MM.1S (cell line): ENCODE measurements at regions not wholly inside any gene's neighbourhood (a gene's known extent, or its start where the extent isn't known, plus 50 kb on each side); places are given as distances from the start of the nearest gene placed in this dataset.
A peak's percentile ranks its signal among the peaks of the same experiment; 100 is the strongest.

Experiments used
- DNase-seq: peaks from one replicate; pipeline ENCODE4 v3.0.0-alpha.2; 2015
- H2AFZ ChIP-seq: fragments of 300-600 bp; sonication (generic); 2 replicates; pipeline ENCODE4 v1.6.0; 2016; ENCODE audit warnings: antibody characterized with exemption, low read length
- H3F3A ChIP-seq: fragments of 300-600 bp; sonication (generic); 2 replicates; pipeline ENCODE4 v1.6.1; 2016; ENCODE audit warnings: mild to moderate bottlenecking, antibody characterized with exemption, low read length, moderate library complexity, mixed read lengths; ENCODE audit not compliant: insufficient read depth
- H3K27ac ChIP-seq: fragments of 300-600 bp; sonication (generic); 2 replicates; pipeline ENCODE4 v1.5.1; 2016; ENCODE audit warnings: mild to moderate bottlenecking, low read length
- H3K27me3 ChIP-seq: fragments of 300-600 bp; sonication (generic); replicated peaks from 2 replicates; pipeline ENCODE4 v1.6.0; 2016; ENCODE audit warnings: low read length; ENCODE audit not compliant: insufficient read depth
- H3K36me3 ChIP-seq: fragments of 300-600 bp; sonication (generic); replicated peaks from 2 replicates; pipeline ENCODE4 v1.6.1; 2016; ENCODE audit warnings: mild to moderate bottlenecking, low read length, mixed read lengths; ENCODE audit not compliant: insufficient read depth
- H3K4me1 ChIP-seq: fragments of 300-600 bp; sonication (generic); 2 replicates; pipeline ENCODE4 v1.6.1; 2016; ENCODE audit warnings: low read length, mixed read lengths
- H3K4me2 ChIP-seq: fragments of 300-600 bp; sonication (generic); 2 replicates; pipeline ENCODE4 v1.6.0; 2016; ENCODE audit warnings: low read depth, low read length
- H3K4me3 ChIP-seq: fragments of 300-600 bp; sonication (generic); 2 replicates; pipeline ENCODE4 v1.5.1; 2016; ENCODE audit warnings: low read length, mixed read lengths
- H3K79me2 ChIP-seq: fragments of 300-600 bp; sonication (generic); 2 replicates; pipeline ENCODE4 v1.6.1; 2016; ENCODE audit warnings: mixed run types, low read length, mixed read lengths
- H3K9ac ChIP-seq: fragments of 300-600 bp; sonication (generic); 2 replicates; pipeline ENCODE4 v1.6.1; 2016; ENCODE audit warnings: low read length, mixed read lengths
- H3K9me2 ChIP-seq: fragments of 300-600 bp; sonication (generic); replicated peaks from 2 replicates; pipeline ENCODE4 v1.6.1; 2016; ENCODE audit warnings: mild to moderate bottlenecking, low read length, mixed read lengths; ENCODE audit not compliant: insufficient read depth
- H3K9me3 ChIP-seq: fragments of 300-600 bp; sonication (generic); replicated peaks from 2 replicates; pipeline ENCODE4 v1.6.1; 2016; ENCODE audit warnings: mild to moderate bottlenecking, low read length, mixed read lengths; ENCODE audit not compliant: insufficient read depth
- H4K20me1 ChIP-seq: fragments of 300-600 bp; sonication (generic); 2 replicates; pipeline ENCODE4 v1.6.1; 2016; ENCODE audit warnings: mild to moderate bottlenecking, low read length, moderate library complexity, mixed read lengths; ENCODE audit not compliant: insufficient read depth
- EZH2 ChIP-seq: fragments of 300-600 bp; sonication (generic); optimal IDR thresholded peaks from 2 replicates; pipeline ENCODE3; 2017; ENCODE audit warnings: low read depth, mild to moderate bottlenecking, antibody characterized with exemption, low read length, mixed read lengths
- EZH2phosphoT487 ChIP-seq: fragments of 300-600 bp; sonication (generic); IDR thresholded peaks from 2 replicates; pipeline ENCODE4 v1.6.1; 2018; ENCODE audit warnings: antibody characterized with exemption, low read length
- TF ChIP-seq, protein P1 (sequence below): fragments of 300-600 bp; sonication (generic); IDR thresholded peaks from 2 replicates; pipeline ENCODE4 v1.5.1; 2016; ENCODE audit warnings: antibody characterized with exemption, low read length, mixed read lengths

DNA sequence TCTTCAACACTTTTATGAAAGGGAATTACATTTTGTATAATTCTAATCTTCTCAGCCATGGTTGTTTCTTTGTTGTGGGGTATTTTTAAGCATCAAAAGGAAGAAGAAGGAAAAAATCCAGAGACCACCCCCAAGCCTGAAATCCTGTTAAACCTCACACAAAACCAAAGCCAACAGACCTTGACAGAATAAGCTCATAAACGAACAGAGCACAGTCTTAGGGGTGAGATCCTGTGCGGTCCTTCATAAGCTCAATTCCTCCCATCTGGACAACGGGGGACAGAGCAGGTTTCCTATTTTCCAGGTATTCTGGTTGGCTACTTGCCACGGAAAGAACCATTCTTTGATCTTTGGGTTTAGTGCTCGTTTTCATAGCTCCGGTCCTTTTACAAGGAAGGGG is 151.3 kb upstream of the SULF2 start:
- H3F3A ChIP-seq = no peaks in the 10 kb centered on the region
- H3K4me3 ChIP-seq = no peak overlapping the region
- H2AFZ ChIP-seq = no peak overlapping the region
- no peaks in the 10 kb centered on the region for H3K27me3 ChIP-seq
- TF ChIP-seq EZH2phosphoT487 (no peak), EZH2 (no peak)
- TF ChIP-seq, protein P1, sequence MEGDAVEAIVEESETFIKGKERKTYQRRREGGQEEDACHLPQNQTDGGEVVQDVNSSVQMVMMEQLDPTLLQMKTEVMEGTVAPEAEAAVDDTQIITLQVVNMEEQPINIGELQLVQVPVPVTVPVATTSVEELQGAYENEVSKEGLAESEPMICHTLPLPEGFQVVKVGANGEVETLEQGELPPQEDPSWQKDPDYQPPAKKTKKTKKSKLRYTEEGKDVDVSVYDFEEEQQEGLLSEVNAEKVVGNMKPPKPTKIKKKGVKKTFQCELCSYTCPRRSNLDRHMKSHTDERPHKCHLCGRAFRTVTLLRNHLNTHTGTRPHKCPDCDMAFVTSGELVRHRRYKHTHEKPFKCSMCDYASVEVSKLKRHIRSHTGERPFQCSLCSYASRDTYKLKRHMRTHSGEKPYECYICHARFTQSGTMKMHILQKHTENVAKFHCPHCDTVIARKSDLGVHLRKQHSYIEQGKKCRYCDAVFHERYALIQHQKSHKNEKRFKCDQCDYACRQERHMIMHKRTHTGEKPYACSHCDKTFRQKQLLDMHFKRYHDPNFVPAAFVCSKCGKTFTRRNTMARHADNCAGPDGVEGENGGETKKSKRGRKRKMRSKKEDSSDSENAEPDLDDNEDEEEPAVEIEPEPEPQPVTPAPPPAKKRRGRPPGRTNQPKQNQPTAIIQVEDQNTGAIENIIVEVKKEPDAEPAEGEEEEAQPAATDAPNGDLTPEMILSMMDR = no peak
- H3K9me2 ChIP-seq = no peaks in the 10 kb centered on the region
- H3K27ac ChIP-seq = no peak overlapping the region
- H3K9ac ChIP-seq = no peak overlapping the region
- no peaks in the 10 kb centered on the region for H4K20me1 ChIP-seq
- H3K79me2 ChIP-seq = no peaks in the 10 kb centered on the region
- H3K4me1 ChIP-seq = peaks cover 8% of the 10 kb centered on the region
- no peaks in the 10 kb centered on the region for H3K36me3 ChIP-seq
- no peak overlapping the region for H3K4me2 ChIP-seq
- no peaks in the 10 kb centered on the region for H3K9me3 ChIP-seq
- no peak for DNase-seq

DNA sequence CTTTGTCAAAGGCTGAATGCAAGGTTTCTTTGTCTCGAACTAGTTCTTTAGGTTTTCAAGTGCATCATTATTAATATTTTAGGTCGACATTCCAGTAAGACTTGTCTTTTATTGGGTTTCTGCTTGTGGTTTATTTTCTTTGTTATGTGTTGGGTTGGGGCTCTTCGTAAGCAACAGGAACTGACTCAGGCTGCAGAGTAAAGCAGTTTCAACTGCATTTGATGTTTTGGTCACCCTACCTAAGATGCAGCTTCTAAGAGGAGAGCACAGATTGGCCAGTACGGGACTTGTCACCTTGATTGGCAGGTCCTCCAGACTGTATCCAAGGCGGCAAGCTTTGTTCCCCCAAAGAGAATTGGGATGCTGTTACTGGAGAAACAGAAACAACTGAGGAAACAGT is 149.5 kb upstream of the SULF2 start:
- Histone ChIP-seq H3K4me3 (no peak overlapping the region), H3K27ac (peak overlapping the region; percentile 4; the same call in 1 of the 2 replicates)

DNA sequence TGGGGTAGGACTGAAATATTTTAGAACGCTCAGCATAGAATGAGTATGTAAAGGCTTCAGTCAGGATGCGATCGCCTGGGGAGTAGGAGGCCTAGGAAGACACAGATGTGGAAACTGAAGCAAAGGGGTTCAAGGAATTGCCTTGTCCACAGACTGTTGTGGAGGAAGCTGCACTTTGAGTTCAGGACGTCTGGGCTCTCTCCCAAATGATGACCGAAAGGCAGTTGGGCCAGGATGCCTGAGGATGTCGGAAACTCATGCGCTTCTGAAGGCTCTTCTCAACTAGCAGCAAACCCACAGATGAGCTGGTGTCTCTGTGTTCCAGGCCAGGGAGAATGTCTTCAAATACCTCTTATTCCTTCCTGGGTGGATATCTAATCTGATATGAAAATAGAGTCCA is 146.2 kb upstream of the SULF2 start:
- H3K9me2 ChIP-seq = no peaks in the 10 kb centered on the region
- DNase-seq = no peak

More for the DNA sequence above, 149.5 kb upstream of the SULF2 start:
- no peaks in the 10 kb centered on the region for H3K79me2 ChIP-seq
- no peaks in the 10 kb centered on the region for H3K36me3 ChIP-seq
- H2AFZ ChIP-seq = no peak overlapping the region
- peak; percentile 63 for DNase-seq
- H3K9ac ChIP-seq = no peak overlapping the region
- H3K27me3 ChIP-seq = no peaks in the 10 kb centered on the region
- no peaks in the 10 kb centered on the region for H3F3A ChIP-seq
- peaks cover 8% of the 10 kb centered on the region for H3K4me1 ChIP-seq
- no peaks in the 10 kb centered on the region for H3K9me3 ChIP-seq
- no peaks in the 10 kb centered on the region for H3K9me2 ChIP-seq
- TF ChIP-seq EZH2 (no peak), EZH2phosphoT487 (no peak)
- TF ChIP-seq, protein P1 = no peak
- H4K20me1 ChIP-seq = no peaks in the 10 kb centered on the region
- peak overlapping the region; percentile 30; the same call in 1 of the 2 replicates for H3K4me2 ChIP-seq

More for the DNA sequence above, 146.2 kb upstream of the SULF2 start:
- no peak for TF ChIP-seq EZH2phosphoT487
- no peak for TF ChIP-seq EZH2
- TF ChIP-seq, protein P1 = no peak
- no peak overlapping the region for H3K27ac ChIP-seq
- peaks cover 8% of the 10 kb centered on the region for H3K4me1 ChIP-seq
- H2AFZ ChIP-seq = no peak overlapping the region
- H3K27me3 ChIP-seq = no peaks in the 10 kb centered on the region
- no peak overlapping the region for H3K4me2 ChIP-seq
- no peaks in the 10 kb centered on the region for H3K79me2 ChIP-seq
- no peak overlapping the region for H3K9ac ChIP-seq
- H3F3A ChIP-seq = no peaks in the 10 kb centered on the region
- H3K9me3 ChIP-seq = no peaks in the 10 kb centered on the region
- no peaks in the 10 kb centered on the region for H3K36me3 ChIP-seq
- H3K4me3 ChIP-seq = no peak overlapping the region
- no peaks in the 10 kb centered on the region for H4K20me1 ChIP-seq
